Thoracic aorta (tissue), 2 donors: ENCODE measurements at regions not wholly inside any gene's neighbourhood (a gene's known extent, or its start where the extent isn't known, plus 50 kb on each side); places are given as distances from the start of the nearest gene placed in this dataset.

ENCODE experiments used
- ATAC-seq: fragments of 150-250 bp; one replicate; pipeline ENCODE4 v1.8.0; 2017; ENCODE audit warnings: low read depth; ENCODE audit not compliant: insufficient number of reproducible peaks, low FRiP score
- DNase-seq: peaks from one replicate; pipeline ENCODE4 v3.0.0-alpha.2; 2020; ENCODE audit warnings: low spot score
- H3K27ac ChIP-seq, 2 donors: fragments of 200-600 bp; sonication (generic); 1 replicate in 1 of 2; 2 replicates in 1 of 2; pipeline ENCODE4 v1.5.1; 2016; ENCODE audit warnings: mild to moderate bottlenecking in 2 of 2, moderate library complexity in 2 of 2
- H3K27me3 ChIP-seq: fragments of 200-600 bp; sonication (generic); replicated peaks from 2 replicates; pipeline ENCODE4 v1.6.0; 2016; ENCODE audit warnings: mild to moderate bottlenecking; ENCODE audit not compliant: insufficient read depth
- H3K36me3 ChIP-seq: fragments of 200-600 bp; sonication (generic); one replicate; pipeline ENCODE4 v1.5.1; 2016
- H3K4me1 ChIP-seq, 2 donors: fragments of 200-600 bp; sonication (generic); 1 replicate in 1 of 2; 2 replicates in 1 of 2; pipeline versions ENCODE4 v1.5.1 to v1.6.0; 2016; ENCODE audit warnings: low read depth in 2 of 2, mild to moderate bottlenecking in 1 of 2; ENCODE audit not compliant: control insufficient read depth in 1 of 2
- H3K4me3 ChIP-seq: fragments of 200-600 bp; sonication (generic); 2 replicates; pipeline ENCODE4 v1.5.1; 2016; ENCODE audit warnings: mild to moderate bottlenecking
- H3K9me3 ChIP-seq: fragments of 200-600 bp; sonication (generic); 2 replicates; pipeline ENCODE4 v1.5.1; 2016
- CTCF ChIP-seq: fragments of 200-600 bp; sonication (generic); IDR thresholded peaks from one replicate; pipeline ENCODE4 v1.5.1; 2019; ENCODE audit warnings: antibody characterized with exemption

GRCh38 chr4:10333942-10334341, 123.3 kb downstream of the ZNF518B start:
- TF ChIP-seq CTCF = no peak
- Histone ChIP-seq H3K36me3 (no peaks in the 10 kb centered on the region), H3K4me1 (no peaks in the 10 kb centered on the region), H3K27me3 (no peaks in the 10 kb centered on the region), H3K4me3 (no peak overlapping the region), H3K9me3 (no peaks in the 10 kb centered on the region), H3K27ac (no peak overlapping the region)
- ATAC-seq (no peak), DNase-seq (no peak)

GRCh38 chr4:10326075-10326474, 131.2 kb downstream of the ZNF518B start:
- Histone ChIP-seq H3K9me3 (no peaks in the 10 kb centered on the region), H3K4me1 (no peaks in the 10 kb centered on the region), H3K4me3 (no peak overlapping the region), H3K27ac (no peak overlapping the region), H3K36me3 (no peaks in the 10 kb centered on the region), H3K27me3 (no peaks in the 10 kb centered on the region)
- no peak for TF ChIP-seq CTCF
- DNase-seq (no peak), ATAC-seq (no peak)

GRCh38 chr4:10321931-10322330, 135.3 kb downstream of the ZNF518B start:
- no peak for ATAC-seq
- TF ChIP-seq CTCF = no peak
- DNase-seq = no peak
- H3K27me3 ChIP-seq = no peaks in the 10 kb centered on the region
- H3K27ac ChIP-seq = no peak overlapping the region
- no peak overlapping the region for H3K4me3 ChIP-seq
- no peaks in the 10 kb centered on the region for H3K9me3 ChIP-seq
- H3K36me3 ChIP-seq = no peaks in the 10 kb centered on the region
- H3K4me1 ChIP-seq = no peaks in the 10 kb centered on the region

GRCh38 chr4:10320130-10320529, 137.1 kb downstream of the ZNF518B start:
- Histone ChIP-seq H3K4me1 (no peaks in the 10 kb centered on the region), H3K27me3 (no peaks in the 10 kb centered on the region), H3K4me3 (no peak overlapping the region), H3K27ac (no peak overlapping the region), H3K9me3 (no peaks in the 10 kb centered on the region), H3K36me3 (no peaks in the 10 kb centered on the region)
- TF ChIP-seq CTCF = no peak
- DNase-seq (no peak), ATAC-seq (no peak)

GRCh38 chr4:10317345-10317744, 139.9 kb downstream of the ZNF518B start:
- no peak overlapping the region for H3K27ac ChIP-seq
- no peaks in the 10 kb centered on the region for H3K4me1 ChIP-seq
- no peak for TF ChIP-seq CTCF
- H3K9me3 ChIP-seq = no peaks in the 10 kb centered on the region
- H3K4me3 ChIP-seq = no peak overlapping the region
- H3K36me3 ChIP-seq = no peaks in the 10 kb centered on the region
- ATAC-seq (no peak), DNase-seq (no peak)
- H3K27me3 ChIP-seq = no peaks in the 10 kb centered on the region
